T1000 (cell line): ENCODE measurements at regions not wholly inside any gene's neighbourhood (a gene's known extent, or its start where the extent isn't known, plus 50 kb on each side); places are given as distances from the start of the nearest gene placed in this dataset.

Source experiments
- DNase-seq: peaks from one replicate; lab custom pipeline; 2025; ENCODE audit warnings: mixed read lengths; lab: John Stamatoyannopoulos, UW

DNA sequence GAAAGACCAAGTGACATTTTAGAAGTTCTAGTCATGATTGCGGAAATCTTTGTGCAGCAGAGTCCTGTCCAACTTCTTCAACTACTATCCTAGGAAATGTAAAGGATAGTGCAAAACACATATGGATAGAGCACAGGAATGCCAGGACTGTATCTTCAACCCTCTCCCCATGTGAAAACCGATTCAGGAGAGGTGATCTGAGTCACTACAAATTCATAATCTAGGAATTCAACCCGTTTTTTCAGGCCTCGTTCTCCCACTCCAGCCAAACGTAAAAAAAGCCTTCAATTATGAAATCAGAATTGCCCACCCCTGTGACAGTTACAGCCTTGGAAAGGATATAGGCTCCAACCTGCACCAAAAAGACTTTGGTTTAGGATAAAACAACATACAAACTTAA, 52.9 kb upstream of the RGS1 start:
- no peak for DNase-seq

DNA sequence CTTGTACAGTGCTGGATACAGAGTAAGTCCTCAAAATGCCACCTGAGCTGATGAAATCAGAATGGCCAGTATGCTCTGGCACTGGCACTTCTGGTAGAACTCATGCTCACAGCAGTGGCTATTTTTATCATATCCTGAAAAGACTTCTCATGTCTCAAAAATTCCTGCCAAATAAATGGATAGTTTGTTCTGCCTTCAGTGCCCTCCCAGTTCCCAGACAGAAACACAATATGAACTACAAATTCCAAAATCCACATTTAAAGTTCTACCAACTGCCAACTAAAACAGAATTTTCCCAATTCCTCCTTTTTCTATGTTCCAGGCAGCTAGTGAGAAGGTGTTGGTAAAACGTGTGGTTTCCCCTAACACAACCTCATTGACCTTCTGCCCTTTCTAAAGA, 51.4 kb upstream of the RGS1 start:
- DNase-seq = no peak
